Neural progenitor cell (in vitro differentiated cells): ENCODE measurements at regions not wholly inside any gene's neighbourhood (a gene's known extent, or its start where the extent isn't known, plus 50 kb on each side); places are given as distances from the start of the nearest gene placed in this dataset.

Experiments
- DNase-seq: peaks from one replicate; pipeline ENCODE4 v3.0.0-alpha.2; 2016; ENCODE audit warnings: low spot score
- H2AFZ ChIP-seq: fragments of 200-600 bp; sonication (generic); replicated peaks from 2 replicates; pipeline ENCODE4 v1.6.1; 2016; ENCODE audit warnings: antibody characterized with exemption
- H3F3A ChIP-seq: fragments of 200-600 bp; sonication (generic); 2 replicates; pipeline ENCODE4 v1.6.1; 2016; ENCODE audit warnings: antibody characterized with exemption, low read depth
- H3K27ac ChIP-seq: fragments of 200-600 bp; sonication (generic); 2 replicates; pipeline ENCODE4 v1.5.1; 2016; ENCODE audit warnings: mild to moderate bottlenecking
- H3K27me3 ChIP-seq: fragments of 200-600 bp; sonication (generic); 2 replicates; pipeline ENCODE4 v1.6.1; 2016; ENCODE audit warnings: mild to moderate bottlenecking, moderate library complexity
- H3K36me3 ChIP-seq: fragments of 200-600 bp; sonication (generic); 2 replicates; pipeline ENCODE4 v1.5.1; 2016
- H3K4me1 ChIP-seq: fragments of 200-600 bp; sonication (generic); 2 replicates; pipeline ENCODE4 v1.6.1; 2016; ENCODE audit warnings: mixed run types
- H3K4me2 ChIP-seq: fragments of 200-600 bp; sonication (generic); 2 replicates; pipeline ENCODE4 v1.6.1; 2016
- H3K4me3 ChIP-seq: fragments of 200-600 bp; sonication (generic); 2 replicates; pipeline ENCODE4 v1.5.1; 2016
- H3K79me2 ChIP-seq: fragments of 200-600 bp; sonication (generic); 2 replicates; pipeline ENCODE4 v1.6.1; 2016; ENCODE audit warnings: low read depth
- H3K9ac ChIP-seq: fragments of 200-600 bp; sonication (generic); 2 replicates; pipeline ENCODE4 v1.6.1; 2016
- H3K9me3 ChIP-seq: fragments of 200-600 bp; sonication (generic); 2 replicates; pipeline ENCODE4 v1.5.1; 2016; ENCODE audit warnings: low read depth
- H4K20me1 ChIP-seq: fragments of 200-600 bp; sonication (generic); 2 replicates; pipeline ENCODE4 v1.6.1; 2016; ENCODE audit warnings: low read depth
- H3K27ac Mint-ChIP-seq: 3 replicates; pipeline ENCODE4 v1.8.0; 2021; ENCODE audit warnings: mixed read lengths
- H3K27me3 Mint-ChIP-seq: 2 replicates; pipeline ENCODE4 v1.8.0; 2022; ENCODE audit warnings: low read depth, mild to moderate bottlenecking, inconsistent platforms, moderate library complexity, mixed read lengths; ENCODE audit not compliant: insufficient read depth
- H3K36me3 Mint-ChIP-seq: 3 replicates; pipeline ENCODE4 v1.8.0; 2021; ENCODE audit warnings: mixed read lengths
- H3K4me1 Mint-ChIP-seq: 3 replicates; pipeline ENCODE4 v1.8.0; 2021; ENCODE audit warnings: mixed read lengths
- H3K4me3 Mint-ChIP-seq: 3 replicates; pipeline ENCODE4 v1.8.0; 2021; ENCODE audit warnings: mild to moderate bottlenecking, moderate library complexity, mixed read lengths
- H3K9me3 Mint-ChIP-seq: 3 replicates; pipeline ENCODE4 v1.8.0; 2020; ENCODE audit warnings: mixed read lengths
- CTCF ChIP-seq: fragments of 200-600 bp; sonication (generic); IDR thresholded peaks from 2 replicates; pipeline ENCODE4 v1.5.1; 2017; ENCODE audit warnings: antibody characterized with exemption, mild to moderate bottlenecking
- EZH2 ChIP-seq: fragments of 200-600 bp; sonication (generic); IDR thresholded peaks from 2 replicates; pipeline ENCODE4 v1.6.1; 2017; ENCODE audit warnings: antibody characterized with exemption, mild to moderate bottlenecking, moderate library complexity
- EZH2phosphoT487 ChIP-seq: fragments of 200-600 bp; sonication (generic); IDR thresholded peaks from 2 replicates; pipeline ENCODE4 v1.6.1; 2017; ENCODE audit warnings: antibody characterized with exemption

GRCh38 chr6:125365230-125365629 lies 63.5 kb upstream of the HDDC2 start:
- DNase-seq = no peak
- H4K20me1 ChIP-seq = peaks cover 8% of the 10 kb centered on the region
- no peaks in the 10 kb centered on the region for H3K9me3 ChIP-seq
- no peaks in the 10 kb centered on the region for H3K36me3 Mint-ChIP-seq
- no peak for TF ChIP-seq CTCF
- TF ChIP-seq EZH2 = no peak
- no peak for TF ChIP-seq EZH2phosphoT487
- no peak overlapping the region for H3K27ac Mint-ChIP-seq
- H3K9me3 Mint-ChIP-seq = no peaks in the 10 kb centered on the region
- H3K4me3 Mint-ChIP-seq = no peak overlapping the region
- no peak overlapping the region for H3K9ac ChIP-seq
- H3K79me2 ChIP-seq = no peaks in the 10 kb centered on the region
- H3K4me1 ChIP-seq = peaks cover 8% of the 10 kb centered on the region
- no peak overlapping the region for H3K4me3 ChIP-seq
- no peak overlapping the region for H2AFZ ChIP-seq
- H3K27me3 ChIP-seq = peaks cover 67% of the 10 kb centered on the region
- no peaks in the 10 kb centered on the region for H3K36me3 ChIP-seq
- no peak overlapping the region for H3K4me2 ChIP-seq
- peaks cover 24% of the 10 kb centered on the region for H3F3A ChIP-seq
- peaks cover 16% of the 10 kb centered on the region for H3K27me3 Mint-ChIP-seq
- peaks cover 12% of the 10 kb centered on the region for H3K4me1 Mint-ChIP-seq
- no peak overlapping the region for H3K27ac ChIP-seq

GRCh38 chr6:125367036-125367782 lies 65.4 kb upstream of the HDDC2 start:
- no peak overlapping the region for H3K27ac ChIP-seq
- H3K4me1 ChIP-seq = peaks cover 8% of the 10 kb centered on the region
- peaks cover 17% of the 10 kb centered on the region for H3K4me1 Mint-ChIP-seq
- no peaks in the 10 kb centered on the region for H3K36me3 Mint-ChIP-seq
- no peak overlapping the region for H3K4me2 ChIP-seq
- H3K27me3 ChIP-seq = peaks cover 47% of the 10 kb centered on the region
- no peaks in the 10 kb centered on the region for H3K9me3 Mint-ChIP-seq
- no peaks in the 10 kb centered on the region for H3K79me2 ChIP-seq
- H4K20me1 ChIP-seq = peaks cover 6% of the 10 kb centered on the region
- no peak overlapping the region for H3K4me3 Mint-ChIP-seq
- no peak overlapping the region for H3K27ac Mint-ChIP-seq
- no peak for DNase-seq
- TF ChIP-seq EZH2 (no peak), EZH2phosphoT487 (no peak)
- no peaks in the 10 kb centered on the region for H3K9me3 ChIP-seq
- no peaks in the 10 kb centered on the region for H3K36me3 ChIP-seq
- H3F3A ChIP-seq = peaks cover 24% of the 10 kb centered on the region
- peaks cover 21% of the 10 kb centered on the region for H3K27me3 Mint-ChIP-seq
- H2AFZ ChIP-seq = no peak overlapping the region
- H3K4me3 ChIP-seq = no peak overlapping the region
- H3K9ac ChIP-seq = no peak overlapping the region

- Histone ChIP-seq H4K20me1 (no peaks in the 10 kb centered on the region), H3K9me3 (no peaks in the 10 kb centered on the region), H3K36me3 (no peaks in the 10 kb centered on the region), H3K4me3 (no peak overlapping the region), H2AFZ (no peak overlapping the region), H3K79me2 (no peaks in the 10 kb centered on the region), H3K4me1 (no peaks in the 10 kb centered on the region), H3F3A (no peaks in the 10 kb centered on the region), H3K9ac (no peak overlapping the region), H3K4me2 (no peak overlapping the region), H3K27ac (no peak overlapping the region), H3K27me3 (peaks cover 18% of the 10 kb centered on the region)
- no peak overlapping the region for H3K27ac Mint-ChIP-seq
- no peaks in the 10 kb centered on the region for H3K9me3 Mint-ChIP-seq
- TF ChIP-seq CTCF (no peak), EZH2 (no peak), EZH2phosphoT487 (no peak)
- no peak for DNase-seq
- no peaks in the 10 kb centered on the region for H3K36me3 Mint-ChIP-seq
- H3K4me3 Mint-ChIP-seq = no peak overlapping the region
- H3K4me1 Mint-ChIP-seq = peaks cover 5% of the 10 kb centered on the region
- H3K27me3 Mint-ChIP-seq = peaks cover 11% of the 10 kb centered on the region
These were observed 68.6 kb upstream of the HDDC2 start for GRCh38 chr6:125370343-125370742.

GRCh38 chr6:125375013-125375412 lies 73.2 kb upstream of the HDDC2 start:
- no peaks in the 10 kb centered on the region for H3K36me3 Mint-ChIP-seq
- Histone ChIP-seq H3K27me3 (no peaks in the 10 kb centered on the region), H4K20me1 (no peaks in the 10 kb centered on the region), H3K79me2 (no peaks in the 10 kb centered on the region), H3K36me3 (no peaks in the 10 kb centered on the region), H3K27ac (no peak overlapping the region), H3K4me2 (no peak overlapping the region), H3K9ac (no peak overlapping the region), H2AFZ (no peak overlapping the region), H3K4me1 (peaks cover 12% of the 10 kb centered on the region), H3K4me3 (no peak overlapping the region), H3K9me3 (no peaks in the 10 kb centered on the region), H3F3A (peaks cover 6% of the 10 kb centered on the region)
- H3K9me3 Mint-ChIP-seq = no peaks in the 10 kb centered on the region
- peaks cover 6% of the 10 kb centered on the region for H3K27me3 Mint-ChIP-seq
- no peak overlapping the region for H3K27ac Mint-ChIP-seq
- H3K4me3 Mint-ChIP-seq = no peak overlapping the region
- H3K4me1 Mint-ChIP-seq = peaks cover 21% of the 10 kb centered on the region
- TF ChIP-seq EZH2phosphoT487 (no peak), EZH2 (no peak), CTCF (no peak)
- no peak for DNase-seq
